HG03342 (cell line): ENCODE measurements at regions not wholly inside any gene's neighbourhood (a gene's known extent, or its start where the extent isn't known, plus 50 kb on each side); places are given as distances from the start of the nearest gene placed in this dataset.

Experiments
- ATAC-seq: cut with Tn5 transposase; IDR thresholded peaks from one replicate; pipeline ENCODE4 v1.9.1; 2021; ENCODE audit warnings: mild to moderate bottlenecking, moderate library complexity; ENCODE audit not compliant: unreplicated experiment

DNA sequence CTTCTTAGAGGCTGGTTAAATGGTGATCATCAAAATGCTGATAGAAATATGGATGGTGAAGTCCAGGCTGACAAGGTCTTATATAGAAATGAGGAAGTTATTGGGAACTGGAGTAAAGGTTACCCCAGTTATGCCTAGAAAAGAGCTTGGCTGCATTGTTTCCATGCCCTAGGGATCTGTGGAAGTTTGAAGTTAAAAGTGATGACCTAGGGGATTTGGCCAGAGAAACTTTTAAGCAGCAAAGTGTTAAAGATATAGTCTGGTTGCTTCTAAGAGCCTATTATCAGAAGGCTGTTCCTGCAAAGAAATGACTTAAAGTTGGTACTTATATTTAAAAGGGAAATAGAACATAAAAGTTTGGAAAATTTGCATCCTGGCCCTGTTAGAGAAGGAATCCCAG lies 200.3 kb downstream of the ICE1 start:
- no peak for ATAC-seq

DNA sequence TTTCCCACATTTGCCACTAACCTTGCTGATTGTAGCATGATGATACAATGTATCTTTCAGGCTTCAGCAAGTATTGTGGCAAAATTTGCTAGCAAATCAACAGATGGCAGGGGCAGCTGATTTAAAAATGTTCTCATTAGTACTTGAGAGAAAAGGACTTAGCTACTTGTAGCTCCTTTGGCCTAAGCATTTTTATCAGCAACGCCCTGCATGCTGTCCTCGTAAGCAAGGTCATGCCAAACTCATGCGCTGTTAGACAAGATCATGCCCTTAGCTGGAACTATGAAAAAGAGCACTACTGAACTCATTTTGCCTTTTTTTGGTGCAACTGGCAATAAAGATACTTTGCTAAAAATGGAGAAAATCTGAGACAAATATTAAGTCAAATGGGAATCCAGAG lies 197.1 kb downstream of the ICE1 start:
- no peak for ATAC-seq

DNA sequence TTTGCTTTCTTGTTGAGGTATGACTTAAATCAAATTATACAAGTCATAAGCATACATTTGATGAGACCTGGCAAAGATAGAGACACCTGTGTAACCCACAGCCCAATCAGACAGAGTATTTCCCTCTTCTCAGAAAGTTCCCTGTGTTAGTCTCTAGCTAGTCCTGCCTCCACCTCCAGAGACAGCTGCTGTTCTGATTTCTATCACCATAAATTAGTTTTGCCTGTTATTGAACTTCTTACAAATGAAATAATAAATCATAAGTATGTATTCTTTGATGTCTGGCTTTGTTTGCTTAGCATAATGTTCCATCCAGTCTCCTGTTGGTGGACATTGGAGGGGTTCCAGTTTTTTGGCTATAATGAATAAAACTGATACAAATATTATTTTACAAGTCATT lies 194.5 kb downstream of the ICE1 start:
- ATAC-seq = no peak

DNA sequence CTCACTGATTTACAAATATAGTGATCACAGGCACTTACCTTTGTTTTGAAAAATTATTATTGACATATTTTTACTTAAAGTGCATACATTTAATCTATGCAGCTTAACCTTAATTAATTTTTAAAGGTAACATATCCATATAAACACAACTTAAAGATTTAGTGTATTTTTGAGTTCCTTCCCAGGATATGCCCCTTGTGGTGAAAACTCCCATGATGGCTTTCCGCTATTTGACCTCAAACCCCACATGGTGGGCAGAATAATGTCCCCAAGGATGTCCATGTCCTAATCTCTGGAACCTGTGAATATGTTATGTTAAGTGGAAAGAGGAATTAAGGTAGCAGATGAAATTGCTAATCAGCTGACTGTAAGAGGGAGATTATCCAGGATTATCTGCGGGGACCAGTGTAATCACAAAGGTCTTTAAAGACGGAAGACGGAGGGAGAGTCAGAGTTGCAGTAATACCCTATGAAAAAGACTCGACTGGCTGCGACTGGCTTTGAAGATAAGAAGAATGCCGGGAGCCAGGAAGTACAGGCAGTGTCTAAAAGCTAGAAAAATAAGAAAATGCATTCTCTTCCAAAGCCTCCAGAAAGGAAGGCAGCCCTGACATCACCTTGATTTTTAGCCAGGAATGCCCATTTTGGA lies 193.9 kb downstream of the ICE1 start:
- ATAC-seq = no peak

DNA sequence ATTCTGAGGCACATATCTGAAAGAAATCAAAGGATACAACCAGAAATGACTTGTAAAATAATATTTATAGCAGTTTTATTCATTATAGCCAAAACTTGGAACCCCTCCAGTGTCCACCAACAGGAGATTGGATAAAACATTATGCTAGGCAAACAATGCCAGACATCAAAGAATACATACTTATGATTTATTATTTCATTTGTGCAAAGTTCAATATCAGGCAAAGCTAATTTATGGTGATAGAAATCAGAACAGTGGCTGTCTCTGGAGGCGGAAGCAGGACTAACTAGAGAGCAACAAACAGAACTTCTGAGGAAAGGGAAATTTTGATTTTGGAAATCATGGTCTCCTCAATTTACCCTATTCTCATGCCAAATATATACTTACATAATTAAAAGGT lies 193.1 kb downstream of the ICE1 start:
- no peak for ATAC-seq

DNA sequence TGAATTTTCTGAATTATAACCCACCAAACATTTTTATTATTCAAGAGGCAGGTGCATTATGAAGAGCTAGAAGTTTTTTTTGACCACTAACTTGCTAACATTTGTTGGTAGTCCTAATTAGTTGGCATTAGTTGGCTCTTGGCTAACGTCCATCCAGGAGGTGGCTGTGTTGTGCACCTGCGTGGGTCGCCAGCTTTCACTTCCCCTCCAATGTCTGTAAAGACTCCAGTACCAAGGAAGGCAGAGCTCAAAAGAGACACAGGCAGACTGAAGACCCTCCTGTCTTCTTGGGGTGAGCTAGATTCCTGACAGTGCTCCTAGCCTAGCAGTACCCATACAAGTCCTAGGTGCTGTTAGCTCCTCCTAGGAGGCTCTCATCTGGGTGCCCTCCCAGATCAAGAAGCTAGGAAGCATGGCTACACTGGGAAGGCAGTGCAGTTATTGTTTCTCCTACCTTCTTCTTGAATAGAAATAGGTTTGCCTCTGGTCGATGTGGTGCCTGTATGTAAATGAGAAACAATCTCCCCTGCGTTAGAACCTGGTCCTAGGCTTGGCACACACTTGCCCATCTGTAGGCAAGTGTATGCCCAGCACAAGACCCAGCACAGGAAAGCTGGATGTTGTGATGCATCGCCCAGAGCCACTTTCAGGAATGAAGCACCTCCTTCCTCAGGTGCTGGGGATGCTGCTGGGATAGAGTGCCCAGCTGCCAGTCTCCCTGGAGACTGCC lies 190.9 kb downstream of the ICE1 start:
- no peak for ATAC-seq

DNA sequence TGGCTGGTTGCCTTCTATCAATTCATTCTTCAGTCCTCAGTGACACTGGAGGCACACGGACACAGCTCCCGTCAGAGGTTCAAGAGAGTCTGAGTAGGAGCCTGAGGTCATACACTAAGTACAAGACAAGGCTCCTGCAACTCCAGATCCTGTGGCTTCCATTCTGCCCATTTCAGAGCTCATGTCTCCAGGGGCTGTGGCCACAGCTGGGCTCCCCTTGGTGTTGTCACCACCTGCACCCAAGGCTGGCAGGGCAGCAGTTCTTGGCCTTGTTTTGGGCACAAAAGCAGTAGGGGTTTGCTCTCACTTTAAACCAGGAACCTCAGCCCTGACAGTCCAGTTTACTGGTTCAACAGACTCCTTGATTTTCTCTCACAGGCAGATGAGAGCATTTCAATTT lies 189.6 kb downstream of the ICE1 start:
- no peak for ATAC-seq

DNA sequence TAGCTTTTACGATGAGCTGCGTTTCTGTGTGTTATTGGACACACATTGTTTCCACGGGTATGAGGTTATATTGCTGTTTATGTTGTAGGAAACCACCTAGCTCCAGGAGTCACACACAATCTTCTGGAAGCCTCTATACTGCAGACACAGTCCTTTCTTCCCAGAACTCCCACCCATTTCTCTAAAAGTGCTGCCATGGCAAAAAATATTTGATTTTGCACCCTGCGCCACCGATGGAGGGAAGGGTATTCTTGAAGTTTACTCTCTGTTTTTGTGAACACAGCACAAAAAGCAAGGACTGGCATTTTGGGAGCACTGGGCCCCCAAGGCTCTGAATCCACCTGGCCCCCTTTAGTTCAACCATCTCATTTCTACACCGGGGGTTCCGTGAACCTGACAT lies 187.5 kb downstream of the ICE1 start:
- ATAC-seq = no peak

DNA sequence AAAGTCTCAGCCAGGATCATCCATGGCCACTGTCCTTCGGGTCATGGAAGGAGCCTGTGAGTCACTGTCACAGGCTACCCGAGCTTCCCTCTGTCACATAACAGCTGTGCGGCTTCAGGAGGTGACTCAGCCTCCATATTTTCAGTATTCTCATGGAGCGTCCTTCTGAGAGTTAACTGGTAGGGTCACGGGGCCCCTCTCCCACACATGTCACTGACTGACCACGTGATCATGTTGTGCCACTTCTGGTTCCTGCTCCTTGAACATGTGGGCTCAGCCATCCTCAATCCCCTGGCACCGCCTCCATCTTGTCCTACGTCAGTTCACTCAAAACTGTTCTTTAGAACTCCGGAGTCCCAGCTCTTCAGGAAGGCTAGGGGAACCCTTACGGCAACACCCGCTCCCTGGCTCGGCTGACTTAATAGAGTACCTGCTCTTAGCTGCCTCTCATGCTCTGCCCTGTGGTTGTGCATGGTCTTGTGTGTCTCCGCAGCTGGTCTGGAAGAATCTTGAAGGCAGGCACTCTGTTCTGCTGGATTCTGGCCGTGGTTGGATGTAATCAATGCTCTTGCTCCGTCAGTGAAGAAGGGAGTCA lies 182.8 kb downstream of the ICE1 start:
- ATAC-seq = no peak

DNA sequence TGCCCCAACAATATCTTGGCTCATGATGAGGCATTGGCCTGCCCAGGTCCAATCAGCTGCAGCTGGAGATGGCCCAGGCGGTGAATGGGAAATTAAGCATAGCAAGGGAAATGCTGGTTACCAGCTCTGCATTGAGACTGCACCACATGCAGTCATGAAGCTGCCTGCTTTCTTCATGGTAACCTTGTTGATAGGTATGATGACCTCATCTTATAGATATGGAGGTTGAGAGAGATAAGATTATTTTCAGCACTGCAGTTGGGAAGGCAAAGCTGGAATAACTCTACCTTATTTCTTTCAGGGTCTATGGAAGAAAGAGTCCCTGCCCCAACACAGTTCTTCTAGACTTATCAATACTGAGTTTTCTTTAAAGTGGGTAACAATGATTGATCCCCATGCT lies 180.1 kb downstream of the ICE1 start:
- no peak for ATAC-seq

DNA sequence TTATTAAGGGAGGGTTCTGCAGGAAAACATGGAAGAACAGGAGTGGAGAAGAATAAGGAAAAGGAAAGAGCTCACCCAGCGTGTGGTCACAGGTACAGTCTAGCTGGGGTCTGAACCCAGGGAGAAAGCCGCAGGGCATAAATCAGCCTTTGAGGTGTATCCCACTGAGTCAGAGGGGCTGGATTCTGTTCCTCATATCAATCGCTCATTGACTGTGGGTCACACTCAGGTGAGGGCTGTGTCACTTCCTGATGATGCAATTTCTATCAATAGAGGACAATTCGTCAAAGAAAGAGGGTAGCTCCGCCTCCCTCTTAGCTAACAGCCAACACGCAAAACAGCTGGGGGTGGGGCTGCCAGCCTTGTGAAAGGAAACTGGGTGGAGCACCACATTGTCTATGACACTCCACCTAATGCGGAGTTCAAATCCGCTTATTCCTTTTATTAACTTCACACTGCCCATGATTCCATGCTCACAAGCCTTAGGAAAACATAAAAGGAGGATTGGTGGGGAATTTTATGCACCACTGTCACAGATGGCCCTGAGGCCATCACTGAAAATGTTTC lies 176.2 kb downstream of the ICE1 start:
- ATAC-seq = no peak

DNA sequence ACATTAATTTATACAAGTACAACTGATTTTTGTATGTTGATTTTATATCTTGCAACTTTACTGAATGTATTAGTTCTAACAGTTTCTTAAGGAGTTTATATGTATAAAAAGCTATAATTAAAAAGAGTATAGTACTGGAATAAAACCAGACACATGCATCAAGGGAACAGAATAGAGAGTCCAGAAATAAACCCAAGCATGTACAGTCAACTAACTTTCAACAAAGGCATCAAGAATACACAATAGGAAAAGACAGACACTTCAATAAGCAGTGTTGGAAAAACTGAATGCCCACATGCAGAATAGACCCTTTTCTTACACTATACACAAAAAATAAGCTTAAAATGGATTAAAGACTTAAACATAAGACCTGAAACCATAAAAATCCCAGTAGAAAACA lies 170.9 kb downstream of the ICE1 start:
- no peak for ATAC-seq

DNA sequence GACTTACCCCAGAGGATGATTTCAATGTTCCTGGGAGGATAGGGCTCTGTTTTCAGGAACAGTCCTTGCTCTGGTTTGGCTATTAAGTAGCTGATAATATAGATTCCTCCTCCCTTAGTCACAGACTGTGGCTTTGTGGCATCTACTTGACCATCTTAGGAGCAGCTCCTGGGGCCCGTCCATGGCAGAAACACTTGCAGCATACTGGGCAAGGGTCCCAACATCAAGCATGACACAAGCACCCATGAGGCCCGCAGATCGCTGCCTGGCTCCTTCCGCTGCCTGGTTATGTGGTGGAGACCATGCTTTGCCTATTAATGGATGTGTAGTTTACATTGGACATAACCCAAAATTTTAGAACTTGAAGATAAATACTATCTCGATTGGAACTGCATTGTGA lies 170.1 kb downstream of the ICE1 start:
- no peak for ATAC-seq

DNA sequence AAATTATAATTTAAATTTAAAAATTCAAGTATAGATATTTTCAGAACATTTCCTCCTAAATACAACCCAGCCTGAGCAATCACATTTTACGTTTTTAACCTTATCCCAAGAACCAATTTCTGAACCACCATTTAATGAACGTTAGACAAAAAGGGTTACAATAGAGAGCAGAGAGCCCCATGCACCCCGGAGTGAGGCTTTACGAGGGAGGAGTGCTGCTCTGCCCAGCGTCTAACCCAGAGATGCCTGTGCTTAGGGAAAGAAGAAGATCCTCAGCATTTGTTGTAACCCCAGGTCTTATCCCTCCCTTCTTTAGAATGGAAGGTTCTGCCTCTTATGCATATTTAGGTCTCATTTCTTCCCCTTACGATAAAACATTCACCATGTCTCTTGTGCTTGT lies 169.1 kb downstream of the ICE1 start:
- no peak for ATAC-seq

DNA sequence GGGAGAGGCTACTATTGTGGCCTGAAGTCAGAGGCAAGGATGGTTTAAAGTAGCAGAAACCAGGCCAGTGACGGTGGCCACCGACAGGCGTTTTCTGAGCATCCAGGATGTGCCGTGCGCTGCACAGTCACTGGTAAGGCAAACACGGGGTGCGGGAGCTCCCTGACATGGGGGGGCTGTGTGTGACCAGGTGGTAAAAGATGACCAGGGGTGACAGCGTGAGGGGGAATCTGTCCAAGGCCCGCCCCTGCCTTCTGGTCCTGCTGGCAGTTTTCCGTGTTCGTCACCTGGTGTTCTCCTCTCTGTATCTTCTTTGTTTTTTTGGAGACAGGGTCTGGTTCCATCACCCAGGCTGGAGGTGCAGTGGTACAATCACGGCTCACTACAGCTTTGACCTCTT lies 167.4 kb downstream of the ICE1 start:
- ATAC-seq = no peak

DNA sequence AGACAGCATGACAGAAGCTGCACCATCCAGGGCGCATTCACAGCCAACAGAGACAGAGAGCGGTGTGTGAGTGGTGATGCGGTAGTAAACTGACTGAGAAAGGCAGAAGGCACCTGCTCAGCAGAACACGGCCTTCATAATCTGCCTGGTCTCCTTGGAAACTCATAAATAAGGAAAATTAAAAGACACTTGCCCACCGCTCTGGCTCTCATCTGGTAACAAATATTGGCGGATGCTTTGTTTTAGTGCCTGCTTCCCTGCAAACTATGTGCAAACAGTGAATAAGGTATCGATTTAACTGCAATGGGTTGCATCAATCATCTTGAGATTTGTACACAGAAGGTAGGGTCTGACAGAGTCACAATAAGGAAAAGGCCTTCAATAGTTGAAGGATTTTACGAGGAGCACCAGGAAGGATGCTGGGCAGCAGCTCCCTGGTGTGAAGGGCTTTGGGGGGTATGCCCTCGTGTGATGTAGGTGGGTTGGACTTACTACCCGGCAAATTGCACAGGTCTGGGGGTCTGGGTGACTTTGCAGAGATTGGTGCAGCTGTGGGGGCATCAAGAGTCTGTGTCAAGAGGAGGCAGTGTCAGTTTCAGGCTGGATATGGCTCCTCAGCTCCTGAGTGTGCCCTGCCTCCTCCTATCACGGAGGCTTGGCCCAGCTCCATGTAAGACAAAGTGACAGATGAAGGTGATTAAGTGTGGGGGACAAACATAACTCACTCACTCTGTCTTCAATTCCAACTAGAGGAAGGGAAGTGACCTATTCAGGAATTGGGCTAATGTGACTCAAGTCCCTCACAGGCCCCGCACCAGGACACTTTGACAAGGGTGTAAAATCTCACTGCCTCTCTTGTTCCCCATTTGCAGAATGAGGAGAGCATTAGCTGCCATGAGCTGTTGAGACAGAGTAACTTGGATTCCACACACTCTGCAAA lies 166.7 kb downstream of the ICE1 start:
- no peak for ATAC-seq

DNA sequence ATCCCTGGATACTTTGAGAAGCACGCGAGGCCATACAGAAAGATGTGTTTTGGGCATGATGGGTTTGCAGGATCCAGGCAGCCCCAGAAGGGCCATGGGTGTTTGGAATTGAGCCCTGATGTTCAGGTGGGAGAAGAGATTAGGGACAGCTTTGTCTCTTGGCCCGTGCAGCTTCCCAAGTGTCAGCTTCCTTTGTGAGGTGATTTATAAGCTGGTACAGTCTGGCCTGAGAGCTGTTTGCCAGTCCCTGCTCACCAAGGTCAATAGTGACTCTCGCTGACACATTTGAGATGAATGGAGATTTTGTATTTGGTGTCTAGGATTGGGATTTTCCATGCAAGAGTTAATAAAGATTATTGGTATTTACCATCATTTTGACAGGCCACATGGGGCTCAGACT lies 165.9 kb downstream of the ICE1 start:
- ATAC-seq = no peak

DNA sequence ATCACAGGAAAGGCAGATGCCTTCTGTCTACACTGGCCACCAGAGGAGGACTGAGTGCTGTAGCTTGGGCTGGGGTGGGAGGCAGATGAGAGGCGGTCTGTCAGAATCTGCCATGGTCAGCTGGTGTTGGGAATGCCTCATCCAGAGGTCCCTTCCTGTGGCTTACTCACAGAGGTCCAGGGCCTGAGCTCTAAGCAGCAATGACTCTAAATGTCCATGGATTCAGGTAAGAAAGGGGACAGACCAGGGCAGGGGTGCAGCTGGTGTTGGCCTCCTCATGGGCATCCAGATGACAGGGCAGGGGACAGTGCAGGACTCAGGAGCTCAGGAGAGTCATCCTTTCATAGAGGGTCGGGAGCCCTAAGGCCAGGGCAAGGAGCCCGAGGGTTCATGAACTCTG lies 165.0 kb downstream of the ICE1 start:
- ATAC-seq = no peak

DNA sequence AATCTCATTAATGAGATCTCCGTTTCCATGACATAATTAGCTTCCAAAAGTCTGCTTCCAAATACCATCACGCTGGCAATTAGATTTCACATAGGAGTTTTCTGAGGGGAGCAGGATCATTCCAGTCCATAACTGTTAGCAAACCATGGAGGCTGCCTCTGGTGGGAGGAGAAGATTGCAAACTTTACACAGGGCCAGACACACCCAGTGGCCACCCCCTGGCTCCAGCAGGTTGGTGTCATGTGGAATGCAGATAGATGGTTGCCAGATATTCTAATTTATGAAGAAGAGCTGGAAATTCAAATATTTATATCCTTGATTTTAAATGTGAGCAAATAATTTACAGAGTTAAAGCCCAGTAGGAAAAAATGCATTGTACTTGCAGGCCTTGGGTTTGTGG lies 164.2 kb downstream of the ICE1 start:
- ATAC-seq = no peak

DNA sequence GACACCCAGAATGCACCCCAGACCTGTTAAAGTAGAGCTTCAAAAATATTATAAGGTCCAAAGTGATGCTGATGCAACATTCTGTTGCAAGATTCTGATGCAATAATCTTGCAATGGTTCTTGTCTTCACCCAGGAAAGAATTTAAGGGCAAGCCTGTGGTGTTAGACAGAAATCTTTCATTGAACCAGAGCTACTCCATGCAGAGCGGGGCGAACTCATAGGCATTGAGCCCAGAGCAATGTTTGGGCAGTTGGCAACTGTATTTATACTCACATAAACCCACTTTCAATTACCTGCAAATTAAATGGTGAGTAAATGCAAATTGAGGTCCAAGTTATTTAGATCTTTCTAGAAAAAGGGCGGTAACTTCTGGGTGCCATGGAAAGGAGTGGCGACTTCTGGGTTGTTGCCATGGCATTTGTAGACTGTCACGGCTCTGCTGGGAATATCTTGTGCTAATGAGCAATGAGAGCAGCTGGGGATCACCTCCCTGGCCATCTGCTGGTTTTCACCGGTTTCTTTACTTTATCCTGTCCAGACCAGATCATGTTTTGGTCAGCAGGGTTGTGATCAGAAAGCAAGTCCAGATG lies 163.4 kb downstream of the ICE1 start:
- ATAC-seq = no peak

DNA sequence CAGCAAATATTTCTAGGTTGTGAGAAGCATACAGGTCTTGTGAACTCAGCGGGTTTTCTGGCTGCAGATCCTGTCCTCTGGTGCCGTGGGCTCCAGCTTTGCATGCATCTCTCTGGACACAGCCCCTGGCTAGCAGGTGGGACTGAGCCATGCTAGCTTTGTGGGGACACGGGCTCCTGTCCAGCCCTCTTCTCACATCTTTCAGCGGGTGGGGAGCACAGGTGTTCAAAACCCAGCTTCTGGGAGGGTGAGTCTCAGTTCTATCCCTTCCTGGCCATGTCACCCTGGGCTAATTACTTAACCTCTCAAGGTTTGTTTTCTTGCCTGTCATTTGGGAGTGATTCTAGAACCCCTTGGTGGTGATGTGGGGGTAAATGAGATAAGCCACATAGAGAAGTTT lies 162.3 kb downstream of the ICE1 start:
- ATAC-seq = no peak
